Fibroblast of peridontal ligament (primary cell): ENCODE measurements at regions not wholly inside any gene's neighbourhood (a gene's known extent, or its start where the extent isn't known, plus 50 kb on each side); places are given as distances from the start of the nearest gene placed in this dataset.
A peak's percentile ranks its signal among the peaks of the same experiment; 100 is the strongest.

Experiments used
- DNase-seq: peaks from one replicate; pipeline ENCODE4 v3.0.0-alpha.2; 2010; ENCODE audit errors: extremely low read depth

- DNase-seq: no peak
Observed at GRCh38 chr6:129778793-129779192, 68.8 kb upstream of the ARHGAP18 start.

DNA sequence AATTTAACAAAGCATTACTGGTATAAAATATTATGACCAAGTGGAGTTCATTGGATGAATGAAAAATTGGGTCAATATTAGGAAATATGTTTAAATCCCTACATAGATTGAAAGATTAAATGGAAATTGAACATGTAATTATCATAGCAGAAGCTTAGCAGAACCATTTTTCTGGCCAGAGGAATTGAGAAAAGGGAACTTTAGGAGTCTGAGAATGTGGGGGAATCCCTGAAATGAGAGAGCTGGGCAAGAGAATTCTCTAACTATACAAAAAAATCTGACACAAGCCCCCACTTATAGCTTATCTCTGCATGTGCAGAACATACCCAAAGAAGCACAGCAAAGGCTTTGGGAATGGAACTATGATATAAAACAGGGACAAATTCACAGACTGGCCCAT, 67.4 kb upstream of the ARHGAP18 start:
- no peak for DNase-seq

DNA sequence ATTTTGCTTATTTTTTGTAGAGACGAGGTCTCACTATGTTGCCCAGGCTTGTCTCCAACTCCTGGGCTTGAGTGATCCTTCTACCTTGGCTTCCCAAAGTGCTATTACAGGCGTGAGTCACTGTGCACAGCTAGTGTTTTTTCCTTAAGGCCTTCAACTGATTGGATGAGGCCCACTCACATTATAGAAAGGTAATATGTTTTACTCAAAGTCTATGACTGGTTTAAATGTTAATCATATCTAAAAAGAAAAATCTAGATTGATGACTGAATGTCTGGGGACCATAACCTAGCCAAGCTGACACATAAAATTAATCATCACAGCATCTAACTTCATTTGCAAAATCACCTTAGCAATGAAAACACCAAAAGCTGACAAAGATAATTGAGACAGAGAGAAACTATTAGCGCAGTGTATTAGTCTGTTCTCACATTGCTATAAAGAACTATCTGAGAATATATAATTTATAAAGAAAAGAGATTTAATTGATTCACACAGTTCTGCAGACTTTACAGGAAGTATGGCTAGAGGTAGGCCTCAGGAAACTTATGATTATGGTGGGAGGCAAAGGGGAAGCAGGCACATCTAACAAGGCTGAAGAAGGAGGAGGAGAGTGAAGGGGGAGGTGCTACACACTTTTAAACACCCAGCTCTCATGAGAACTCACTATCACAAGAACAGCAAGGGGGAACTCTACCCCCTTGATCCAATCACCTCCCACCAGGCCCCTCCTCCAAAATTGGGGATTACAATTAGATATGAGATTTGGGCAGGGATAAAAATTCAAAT, 66.8 kb upstream of the ARHGAP18 start:
- DNase-seq: no peak

DNA sequence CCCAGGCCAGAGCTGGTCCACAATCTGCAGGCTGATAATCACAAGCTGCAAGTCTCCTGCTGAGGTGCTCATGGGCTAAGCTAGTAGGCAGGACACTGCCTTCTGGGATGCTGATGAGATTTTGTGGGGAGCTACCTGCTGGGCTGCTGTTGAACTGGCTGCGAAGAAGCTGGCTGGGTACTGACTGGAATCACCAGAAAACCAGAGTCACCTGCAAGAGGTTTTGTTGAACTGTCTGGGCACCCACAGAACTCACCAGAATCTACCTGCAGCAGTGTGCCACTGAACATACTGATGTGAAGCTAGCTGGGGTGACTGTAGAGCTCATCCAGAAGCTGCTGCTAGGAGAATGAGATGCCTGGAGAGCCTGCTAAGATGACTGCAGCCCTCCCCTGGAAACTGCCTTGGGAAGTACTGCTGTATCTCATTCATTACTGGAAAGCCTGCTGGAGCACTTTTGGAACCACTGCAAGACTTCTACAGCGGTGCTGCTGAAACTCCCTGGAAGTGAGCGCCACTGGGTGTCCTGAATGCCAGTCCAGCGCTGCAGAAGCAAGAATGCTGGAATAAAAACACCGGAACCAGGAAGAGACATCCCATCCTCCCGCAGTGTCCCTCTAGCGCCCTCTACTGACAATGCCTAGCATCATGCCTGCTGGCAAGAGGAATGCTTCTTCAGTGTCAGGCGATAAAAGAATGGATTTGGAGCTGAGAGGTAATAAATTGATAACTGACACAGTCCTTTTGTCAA, 64.9 kb upstream of the ARHGAP18 start:
- DNase-seq: peak; percentile 87

DNA sequence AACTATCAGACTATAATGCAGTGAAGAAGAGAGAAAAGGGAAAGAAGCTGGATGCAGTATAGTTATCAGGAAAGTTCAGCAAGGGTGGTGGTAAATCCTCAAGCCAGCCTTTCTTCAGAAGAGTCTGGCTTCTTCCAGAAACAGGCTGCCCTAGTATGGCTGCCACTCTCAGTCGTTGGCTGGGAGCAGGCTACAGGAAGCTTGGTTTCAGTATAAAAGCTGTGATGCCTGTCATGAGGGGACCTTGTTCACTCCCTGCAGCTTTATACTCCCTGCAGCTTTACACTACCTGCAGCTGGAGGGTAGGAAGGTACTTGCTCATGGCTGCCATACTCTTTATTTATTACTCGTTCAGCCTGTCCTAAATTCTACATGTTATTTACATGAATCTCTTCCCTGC, 63.3 kb upstream of the ARHGAP18 start:
- DNase-seq: no peak

DNA sequence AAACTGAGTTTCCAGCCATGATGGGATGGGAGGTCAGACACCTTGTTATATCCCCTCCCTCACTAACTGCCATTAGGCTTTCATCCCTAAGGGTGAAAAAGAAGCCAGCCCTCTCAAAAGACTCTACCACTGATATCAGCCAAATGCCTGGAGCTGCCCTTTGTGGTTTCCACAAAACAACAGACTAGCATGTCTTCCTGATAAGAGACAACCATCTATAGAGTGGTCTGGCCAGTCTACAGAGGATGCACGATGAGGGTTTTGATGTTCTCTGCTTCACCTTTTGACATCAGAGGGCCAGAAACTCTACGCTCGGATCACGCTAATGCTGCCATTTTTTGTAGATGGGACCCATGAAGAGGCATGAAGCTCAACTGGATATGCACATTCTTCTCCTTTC, 61.7 kb upstream of the ARHGAP18 start:
- DNase-seq: no peak

GRCh38 chr6:129767776-129768485, 58.0 kb upstream of the ARHGAP18 start:
- DNase-seq: no peak

DNA sequence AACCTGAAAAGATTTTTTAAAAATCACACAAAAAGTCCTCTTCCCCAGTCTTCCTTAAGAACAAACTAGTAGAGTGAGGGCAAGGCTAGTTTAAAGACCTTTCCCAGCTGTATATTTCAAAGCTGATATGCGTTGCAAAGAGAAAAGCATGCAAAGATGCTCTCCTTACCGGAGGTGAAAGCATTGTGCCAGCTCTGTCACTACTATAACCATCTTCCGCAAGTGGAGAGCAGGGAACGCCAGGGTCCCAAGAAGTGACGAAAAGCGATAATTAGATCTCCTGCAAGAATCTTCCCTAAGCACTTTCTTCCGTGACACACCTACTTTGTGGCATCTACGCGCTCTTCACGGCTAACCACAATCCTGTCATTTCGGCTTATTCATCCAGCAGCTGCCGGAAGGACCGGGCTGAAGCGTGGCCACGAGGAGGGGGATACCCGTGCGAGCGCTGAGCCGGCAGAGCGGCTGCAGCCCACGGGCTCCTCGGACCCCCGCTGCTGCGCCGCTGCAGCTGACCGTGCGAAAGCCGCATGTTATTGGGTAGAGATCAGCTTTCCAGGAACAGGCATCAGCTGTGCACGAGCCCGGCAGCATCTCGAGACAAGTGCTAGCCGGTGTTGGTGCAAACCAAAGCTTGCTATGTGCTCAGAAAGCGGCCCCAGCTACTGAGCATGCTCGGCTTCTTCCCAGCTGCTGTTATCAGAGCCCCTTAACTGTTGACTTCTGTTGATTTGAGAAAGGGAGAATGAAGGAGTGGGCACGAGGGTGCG, 57.2 kb upstream of the ARHGAP18 start:
- DNase-seq: peak; percentile 55

GRCh38 chr6:129764761-129765407, 54.9 kb upstream of the ARHGAP18 start:
- no peak for DNase-seq

- DNase-seq: peak; percentile 71
Observed at GRCh38 chr6:129759796-129760605, 50.0 kb upstream of the ARHGAP18 start.
